Keratinocyte (primary cell): ENCODE measurements at regions not wholly inside any gene's neighbourhood (a gene's known extent, or its start where the extent isn't known, plus 50 kb on each side); places are given as distances from the start of the nearest gene placed in this dataset.
A peak's percentile ranks its signal among the peaks of the same experiment; 100 is the strongest.
"Not testable (repeated sequence)": the region's sequence is repeated elsewhere in the genome, so short reads cannot be mapped to it uniquely, and the experiment has no call there.

Experiments used
- DNase-seq: peaks from one replicate; pipeline ENCODE4 v3.0.0-alpha.2; 2011; ENCODE audit warnings: low read depth, missing footprints, low spot score
- FAIRE-seq: peaks from 2 replicates; lab custom pipeline; 2011; peaks lifted over from hg19 to GRCh38; lab: Jason Lieb, UNC
- H2AFZ ChIP-seq: 2 replicates; pipeline ENCODE4 v1.6.0; 2012; ENCODE audit warnings: low read length, control low read depth, inconsistent platforms; ENCODE audit not compliant: control insufficient read depth
- H3K27ac ChIP-seq: 2 replicates; pipeline ENCODE4 v1.5.1; 2011; ENCODE audit warnings: low read length; ENCODE audit not compliant: control insufficient read depth, insufficient read depth
- H3K27me3 ChIP-seq: 3 replicates; pipeline ENCODE4 v1.6.0; 2011; ENCODE audit warnings: low read length; ENCODE audit not compliant: control insufficient read depth, insufficient read depth; ENCODE audit errors: extremely low read depth
- H3K36me3 ChIP-seq, 2 experiments: 2 replicates in 1 of 2; 3 replicates in 1 of 2; pipeline ENCODE4 v1.5.1; 2011; ENCODE audit warnings: low read length in 2 of 2, mild to moderate bottlenecking in 1 of 2; ENCODE audit not compliant: control insufficient read depth in 2 of 2, insufficient read depth in 2 of 2; ENCODE audit errors: extremely low read depth in 1 of 2
- H3K4me1 ChIP-seq: 3 replicates; pipeline ENCODE4 v1.5.1; 2011; ENCODE audit warnings: low read length; ENCODE audit not compliant: control insufficient read depth, insufficient read depth; ENCODE audit errors: extremely low read depth
- H3K4me2 ChIP-seq: 3 replicates; pipeline ENCODE4 v1.6.0; 2011; ENCODE audit warnings: low read depth, low read length; ENCODE audit not compliant: control insufficient read depth, insufficient read depth; ENCODE audit errors: extremely low read depth
- H3K4me3 ChIP-seq, 3 experiments: fragments of 200-600 bp in 1 of 3; sonication (generic) in 1 of 3; 2 replicates in 2 of 3; 3 replicates in 1 of 3; pipeline ENCODE4 v1.5.1; 2011 to 2016; ENCODE audit warnings: low read length in 3 of 3, mild to moderate bottlenecking in 3 of 3, control low read depth in 2 of 3, inconsistent platforms in 1 of 3, low read depth in 1 of 3, mixed read lengths in 1 of 3, mixed run types in 1 of 3, moderate library complexity in 1 of 3; ENCODE audit not compliant: control insufficient read depth in 2 of 3, insufficient read depth in 2 of 3; ENCODE audit errors: extremely low read depth in 1 of 3
- H3K79me2 ChIP-seq: 2 replicates; pipeline ENCODE4 v1.6.0; 2012; ENCODE audit warnings: low read length; ENCODE audit not compliant: control insufficient read depth, insufficient read depth
- H3K9ac ChIP-seq: 3 replicates; pipeline ENCODE4 v1.6.0; 2011; ENCODE audit warnings: low read length; ENCODE audit not compliant: control insufficient read depth, insufficient read depth; ENCODE audit errors: extremely low read depth
- H3K9me1 ChIP-seq: 3 replicates; pipeline ENCODE4 v1.6.0; 2011; ENCODE audit warnings: low read length; ENCODE audit not compliant: control insufficient read depth, insufficient read depth; ENCODE audit errors: extremely low read depth
- H3K9me3 ChIP-seq: 2 replicates; pipeline ENCODE4 v1.5.1; 2012; ENCODE audit warnings: low read depth, low read length; ENCODE audit not compliant: control insufficient read depth
- H4K20me1 ChIP-seq: 3 replicates; pipeline ENCODE4 v1.6.0; 2011; ENCODE audit warnings: low read length; ENCODE audit not compliant: control insufficient read depth, insufficient read depth; ENCODE audit errors: extremely low read depth
- dilution Hi-C: fragments of 300-500 bp; cut with MboI; formaldehyde crosslinking; loops from one replicate; pipeline ENCODE4 v1.7.0; 2020; ENCODE audit warnings: low sequenced_read_pairs; ENCODE audit not compliant: extremely low pct_ligation_motif_present

- FAIRE-seq, H3K79me2 ChIP-seq, dilution Hi-C loops: not testable (repeated sequence)
These were observed 112.2 kb upstream of the METTL14 start for GRCh38 chr4:118572991-118573390.

GRCh38 chr4:118574251-118574913 is 110.8 kb upstream of the METTL14 start:
- H3K27ac ChIP-seq, DNase-seq, FAIRE-seq: not testable (repeated sequence)

More at GRCh38 chr4:118572991-118573390, 112.2 kb upstream of the METTL14 start:
- DNase-seq, H3K27ac ChIP-seq, H3K27me3 ChIP-seq, H3K4me3 ChIP-seq, H3K9me3 ChIP-seq, H4K20me1 ChIP-seq, H3K9ac ChIP-seq, H2AFZ ChIP-seq, H3K36me3 ChIP-seq, H3K4me2 ChIP-seq, H3K4me1 ChIP-seq, H3K9me1 ChIP-seq: not testable (repeated sequence)

GRCh38 chr4:118575057-118575456 is 110.1 kb upstream of the METTL14 start:
- H3K9me1 ChIP-seq, H3K27ac ChIP-seq, dilution Hi-C loops, H3K4me3 ChIP-seq, H3K36me3 ChIP-seq, H3K27me3 ChIP-seq, H3K4me2 ChIP-seq, H4K20me1 ChIP-seq, H3K4me1 ChIP-seq, H3K9me3 ChIP-seq, H3K9ac ChIP-seq, H3K79me2 ChIP-seq, H2AFZ ChIP-seq, DNase-seq: not testable (repeated sequence)
- FAIRE-seq, result peak; percentile 59

More at GRCh38 chr4:118574251-118574913, 110.8 kb upstream of the METTL14 start:
- dilution Hi-C loops, H3K4me1 ChIP-seq, H3K4me3 ChIP-seq, H4K20me1 ChIP-seq, H3K9ac ChIP-seq, H3K27me3 ChIP-seq, H3K9me1 ChIP-seq, H3K79me2 ChIP-seq, H2AFZ ChIP-seq, H3K9me3 ChIP-seq, H3K36me3 ChIP-seq, H3K4me2 ChIP-seq: not testable (repeated sequence)

- H3K27me3 ChIP-seq, H3K4me2 ChIP-seq, DNase-seq, H3K9me1 ChIP-seq, H3K79me2 ChIP-seq, H4K20me1 ChIP-seq, H3K9me3 ChIP-seq, H3K36me3 ChIP-seq, H3K9ac ChIP-seq, H3K27ac ChIP-seq, H3K4me3 ChIP-seq, H2AFZ ChIP-seq, dilution Hi-C loops, H3K4me1 ChIP-seq: not testable (repeated sequence)
- FAIRE-seq, result peak; percentile 91
These were observed 109.5 kb upstream of the METTL14 start for GRCh38 chr4:118575726-118576125.

- H3K36me3 ChIP-seq, H3K27ac ChIP-seq, H3K79me2 ChIP-seq, H4K20me1 ChIP-seq, H3K4me3 ChIP-seq, H3K9me3 ChIP-seq, H3K27me3 ChIP-seq, dilution Hi-C loops, H3K4me2 ChIP-seq, FAIRE-seq, H2AFZ ChIP-seq, H3K9ac ChIP-seq, H3K4me1 ChIP-seq, DNase-seq, H3K9me1 ChIP-seq: not testable (repeated sequence)
These were observed 108.4 kb upstream of the METTL14 start for GRCh38 chr4:118576709-118577219.
